ENCODE measurements at regions not wholly inside any gene's neighbourhood (a gene's known extent, or its start where the extent isn't known, plus 50 kb on each side); places are given as distances from the start of the nearest gene placed in this dataset.

DNA sequence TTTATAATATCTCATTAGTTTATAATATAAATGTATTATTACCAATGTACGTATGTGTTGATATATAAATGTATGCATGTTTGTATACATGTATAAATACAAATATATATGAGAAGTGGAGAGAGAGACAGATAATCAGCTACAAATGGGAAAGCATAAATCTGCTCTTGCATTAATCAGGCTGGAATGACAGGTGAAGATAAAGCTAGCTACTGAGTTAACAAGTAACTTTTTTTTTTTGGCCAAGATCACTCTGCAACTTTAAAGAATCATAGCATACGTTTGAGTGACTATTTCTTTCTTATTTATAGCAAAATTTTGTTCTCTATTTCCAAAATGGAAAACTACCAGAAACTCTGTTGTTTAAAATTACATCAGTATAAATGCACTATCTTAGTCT is 422.8 kb downstream of the SI start:
- TF ChIP-seq EZH2phosphoT487 (IDR thresholded peaks at IDR 0.05; ENCODE audit: borderline replicate concordance, low read depth) (no peak), GABPA (IDR thresholded peaks at IDR 0.05; ENCODE audit: low read depth) (no peak), NRF1 (IDR thresholded peaks at IDR 0.05; ENCODE audit: low read depth, low read length) (no peak), POLR2AphosphoS5 (IDR thresholded peaks at IDR 0.05; ENCODE audit: low read depth, low read length) (no peak), RFX5 (IDR thresholded peaks at IDR 0.05; ENCODE audit: low read length) (no peak), TEAD4 (IDR thresholded peaks at IDR 0.05; ENCODE audit: borderline replicate concordance, insufficient read depth) (no peak)
- TF ChIP-seq, protein P1, sequence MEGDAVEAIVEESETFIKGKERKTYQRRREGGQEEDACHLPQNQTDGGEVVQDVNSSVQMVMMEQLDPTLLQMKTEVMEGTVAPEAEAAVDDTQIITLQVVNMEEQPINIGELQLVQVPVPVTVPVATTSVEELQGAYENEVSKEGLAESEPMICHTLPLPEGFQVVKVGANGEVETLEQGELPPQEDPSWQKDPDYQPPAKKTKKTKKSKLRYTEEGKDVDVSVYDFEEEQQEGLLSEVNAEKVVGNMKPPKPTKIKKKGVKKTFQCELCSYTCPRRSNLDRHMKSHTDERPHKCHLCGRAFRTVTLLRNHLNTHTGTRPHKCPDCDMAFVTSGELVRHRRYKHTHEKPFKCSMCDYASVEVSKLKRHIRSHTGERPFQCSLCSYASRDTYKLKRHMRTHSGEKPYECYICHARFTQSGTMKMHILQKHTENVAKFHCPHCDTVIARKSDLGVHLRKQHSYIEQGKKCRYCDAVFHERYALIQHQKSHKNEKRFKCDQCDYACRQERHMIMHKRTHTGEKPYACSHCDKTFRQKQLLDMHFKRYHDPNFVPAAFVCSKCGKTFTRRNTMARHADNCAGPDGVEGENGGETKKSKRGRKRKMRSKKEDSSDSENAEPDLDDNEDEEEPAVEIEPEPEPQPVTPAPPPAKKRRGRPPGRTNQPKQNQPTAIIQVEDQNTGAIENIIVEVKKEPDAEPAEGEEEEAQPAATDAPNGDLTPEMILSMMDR (IDR thresholded peaks at IDR 0.05): no peak

Data from SK-N-SH (cell line).